HUES64 (cell line): ENCODE measurements at regions not wholly inside any gene's neighbourhood (a gene's known extent, or its start where the extent isn't known, plus 50 kb on each side); places are given as distances from the start of the nearest gene placed in this dataset.

ENCODE experiments used
- H3K27ac ChIP-seq: 2 replicates; pipeline ENCODE4 v1.7.0; 2013; ENCODE audit warnings: low read depth, low read length, inconsistent platforms
- H3K27me3 ChIP-seq: 2 replicates; pipeline ENCODE4 v1.6.1; 2013; ENCODE audit warnings: mild to moderate bottlenecking, low read length; ENCODE audit not compliant: insufficient read depth
- H3K36me3 ChIP-seq: 2 replicates; pipeline ENCODE4 v1.6.1; 2013; ENCODE audit warnings: mild to moderate bottlenecking, low read length; ENCODE audit not compliant: insufficient read depth
- H3K4me1 ChIP-seq: 2 replicates; pipeline ENCODE4 v1.6.1; 2013; ENCODE audit warnings: mild to moderate bottlenecking, low read length, moderate library complexity; ENCODE audit not compliant: insufficient read depth
- H3K4me3 ChIP-seq: 2 replicates; pipeline ENCODE4 v1.5.1; 2013; ENCODE audit warnings: mild to moderate bottlenecking, low read length, moderate library complexity
- H3K9ac ChIP-seq: 2 replicates; pipeline ENCODE4 v1.6.1; 2013; ENCODE audit warnings: mild to moderate bottlenecking, low read depth, low read length
- H3K9me3 ChIP-seq: 2 replicates; pipeline ENCODE4 v1.6.1; 2013; ENCODE audit warnings: low read depth, low read length; ENCODE audit not compliant: insufficient read depth
- WGBS: fragments of 150-250, 120-280 bp; methylation state at CpG from one replicate; pipeline ENCODE4 v1.1.7; 2013; ENCODE audit warnings: missing lambda C conversion rate; 5-methylcytosine and 5-hydroxymethylcytosine counted together

GRCh38 chr6:98323605-98324004, 510.8 kb upstream of the POU3F2 start:
- H3K9me3 ChIP-seq: no peaks in the 10 kb centered on the region
- H3K36me3 ChIP-seq: no peaks in the 10 kb centered on the region
- no peak overlapping the region for H3K4me3 ChIP-seq
- no peak overlapping the region for H3K27ac ChIP-seq
- 92% methylated on average over 3 of the region's 3 CpGs for WGBS
- no peak overlapping the region for H3K9ac ChIP-seq
- H3K4me1 ChIP-seq: peaks cover 5% of the 10 kb centered on the region; the same call in 1 of the 2 replicates
- H3K27me3 ChIP-seq: no peaks in the 10 kb centered on the region

- no peak overlapping the region for H3K4me3 ChIP-seq
- no peaks in the 10 kb centered on the region for H3K9me3 ChIP-seq
- H3K27me3 ChIP-seq: no peaks in the 10 kb centered on the region
- 95% methylated on average over 3 of the region's 3 CpGs for WGBS
- no peaks in the 10 kb centered on the region for H3K36me3 ChIP-seq
- peaks cover 5% of the 10 kb centered on the region; the same call in 1 of the 2 replicates for H3K4me1 ChIP-seq
- no peak overlapping the region for H3K27ac ChIP-seq
- no peak overlapping the region for H3K9ac ChIP-seq
These were observed 509.9 kb upstream of the POU3F2 start for GRCh38 chr6:98324446-98324845.

GRCh38 chr6:98325366-98325765, 509.0 kb upstream of the POU3F2 start:
- Histone ChIP-seq H3K9me3 (no peaks in the 10 kb centered on the region), H3K27me3 (no peaks in the 10 kb centered on the region), H3K9ac (no peak overlapping the region), H3K27ac (no peak overlapping the region), H3K4me3 (no peak overlapping the region), H3K4me1 (peaks cover 5% of the 10 kb centered on the region; the same call in 1 of the 2 replicates), H3K36me3 (no peaks in the 10 kb centered on the region)
- 100% methylated on average over 1 of the region's 1 CpG for WGBS

GRCh38 chr6:98333273-98333672, 501.1 kb upstream of the POU3F2 start:
- H3K9ac ChIP-seq: no peak overlapping the region
- no peak overlapping the region for H3K4me3 ChIP-seq
- H3K27ac ChIP-seq: no peak overlapping the region
- no peaks in the 10 kb centered on the region for H3K36me3 ChIP-seq
- no peaks in the 10 kb centered on the region for H3K9me3 ChIP-seq
- 93% methylated on average over 2 of the region's 2 CpGs for WGBS
- H3K27me3 ChIP-seq: no peaks in the 10 kb centered on the region
- H3K4me1 ChIP-seq: peaks cover 9% of the 10 kb centered on the region; the same call in 1 of the 2 replicates

- Histone ChIP-seq H3K9me3 (no peaks in the 10 kb centered on the region), H3K27ac (no peak overlapping the region), H3K4me3 (no peak overlapping the region), H3K27me3 (no peaks in the 10 kb centered on the region), H3K9ac (no peak overlapping the region), H3K36me3 (no peaks in the 10 kb centered on the region), H3K4me1 (peaks cover 9% of the 10 kb centered on the region; the same call in 1 of the 2 replicates)
These were observed 498.8 kb upstream of the POU3F2 start for GRCh38 chr6:98335594-98335993.

GRCh38 chr6:98339506-98339905, 494.9 kb upstream of the POU3F2 start:
- no peak overlapping the region for H3K4me3 ChIP-seq
- WGBS: no CpG with 5 or more reads among the region's 1 CpG

GRCh38 chr6:98343004-98343403, 491.4 kb upstream of the POU3F2 start:
- H3K9me3 ChIP-seq: no peaks in the 10 kb centered on the region
- no peaks in the 10 kb centered on the region for H3K36me3 ChIP-seq
- H3K4me1 ChIP-seq: peaks cover 7% of the 10 kb centered on the region; the same call in 1 of the 2 replicates
- H3K4me3 ChIP-seq: no peak overlapping the region
- H3K27me3 ChIP-seq: no peaks in the 10 kb centered on the region
- H3K27ac ChIP-seq: no peak overlapping the region
- no peak overlapping the region for H3K9ac ChIP-seq

More at GRCh38 chr6:98339506-98339905, 494.9 kb upstream of the POU3F2 start:
- H3K27ac ChIP-seq: no peak overlapping the region
- H3K9ac ChIP-seq: no peak overlapping the region
- no peaks in the 10 kb centered on the region for H3K9me3 ChIP-seq
- no peaks in the 10 kb centered on the region for H3K27me3 ChIP-seq
- peaks cover 16% of the 10 kb centered on the region for H3K4me1 ChIP-seq
- H3K36me3 ChIP-seq: no peaks in the 10 kb centered on the region

- Histone ChIP-seq H3K27ac (no peak overlapping the region), H3K9me3 (no peaks in the 10 kb centered on the region), H3K36me3 (no peaks in the 10 kb centered on the region), H3K27me3 (no peaks in the 10 kb centered on the region), H3K4me1 (peaks cover 7% of the 10 kb centered on the region; the same call in 1 of the 2 replicates), H3K4me3 (no peak overlapping the region), H3K9ac (no peak overlapping the region)
These were observed 490.6 kb upstream of the POU3F2 start for GRCh38 chr6:98343797-98344196.

- Histone ChIP-seq H3K4me1 (0 out of 2 replicates have a peak, but pooled peaks cover 3% of the 10 kb centered on the region), H3K27me3 (no peaks in the 10 kb centered on the region), H3K36me3 (no peaks in the 10 kb centered on the region), H3K9me3 (no peaks in the 10 kb centered on the region), H3K4me3 (no peak overlapping the region), H3K27ac (no peak overlapping the region), H3K9ac (no peak overlapping the region)
- WGBS: no CpG with 5 or more reads among the region's 2 CpGs
These were observed 482.0 kb upstream of the POU3F2 start for GRCh38 chr6:98352348-98352747.

- H3K4me1 ChIP-seq: 0 out of 2 replicates have a peak, but pooled peaks cover 3% of the 10 kb centered on the region
- H3K27ac ChIP-seq: no peak overlapping the region
- H3K27me3 ChIP-seq: no peaks in the 10 kb centered on the region
- WGBS: 86% methylated on average over 3 of the region's 3 CpGs
- H3K9me3 ChIP-seq: no peaks in the 10 kb centered on the region
- H3K4me3 ChIP-seq: no peak overlapping the region
- H3K36me3 ChIP-seq: no peaks in the 10 kb centered on the region
- no peak overlapping the region for H3K9ac ChIP-seq
These were observed 476.2 kb upstream of the POU3F2 start for GRCh38 chr6:98358173-98358572.

GRCh38 chr6:98366371-98366770, 468.0 kb upstream of the POU3F2 start:
- H3K9me3 ChIP-seq: no peaks in the 10 kb centered on the region
- H3K27ac ChIP-seq: no peak overlapping the region
- H3K9ac ChIP-seq: no peak overlapping the region
- H3K36me3 ChIP-seq: no peaks in the 10 kb centered on the region
- H3K4me3 ChIP-seq: no peak overlapping the region
- WGBS: 93% methylated on average over 5 of the region's 6 CpGs
- no peaks in the 10 kb centered on the region for H3K27me3 ChIP-seq
- H3K4me1 ChIP-seq: no peaks in the 10 kb centered on the region

- Histone ChIP-seq H3K4me1 (peaks cover 20% of the 10 kb centered on the region), H3K27me3 (no peaks in the 10 kb centered on the region), H3K27ac (no peak overlapping the region), H3K4me3 (no peak overlapping the region), H3K9me3 (no peaks in the 10 kb centered on the region), H3K36me3 (no peaks in the 10 kb centered on the region), H3K9ac (no peak overlapping the region)
- 100% methylated on average over 1 of the region's 3 CpGs for WGBS
These were observed 453.8 kb upstream of the POU3F2 start for GRCh38 chr6:98380589-98380988.
